ENCODE measurements at regions not wholly inside any gene's neighbourhood (a gene's known extent, or its start where the extent isn't known, plus 50 kb on each side); places are given as distances from the start of the nearest gene placed in this dataset.

DNA sequence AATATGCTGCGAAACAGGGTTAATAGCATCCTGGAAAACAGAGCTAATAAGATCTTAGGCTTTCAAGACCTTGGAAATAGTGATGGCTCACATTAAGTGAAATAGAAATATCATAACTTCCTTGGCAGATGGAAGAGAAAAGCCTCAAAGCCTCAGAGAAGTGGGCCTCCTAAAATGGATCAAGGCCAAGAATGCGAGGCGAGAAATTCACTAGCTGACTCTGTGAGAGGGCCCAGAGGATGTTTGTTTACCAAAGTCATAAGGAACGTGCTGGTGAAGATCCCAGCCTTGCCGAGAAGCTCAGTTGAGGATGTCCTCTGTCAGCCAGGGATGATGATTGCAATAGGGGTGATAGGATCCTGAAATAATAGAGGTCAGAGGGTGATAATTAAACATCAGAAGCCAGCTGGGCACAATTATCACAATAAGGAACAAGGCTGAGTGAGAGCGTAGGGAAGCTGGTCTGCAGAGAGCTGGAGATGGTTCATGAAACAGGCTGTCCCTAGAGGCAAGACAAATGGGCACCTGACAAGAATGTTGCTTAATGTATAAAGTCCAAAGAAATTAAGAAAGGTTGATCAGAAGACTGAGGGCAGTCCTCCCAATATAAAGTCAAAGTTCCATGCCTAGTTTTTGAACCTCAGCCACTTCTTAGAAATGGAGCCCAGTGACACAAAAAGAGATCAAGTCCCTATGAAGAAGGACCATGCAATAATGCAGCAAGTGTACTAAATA, 101.7 kb upstream of the COG2 start:
- POLR2A ChIA-PET (ENCODE audit: unreplicated experiment): no interaction called here
- ATAC-seq (ENCODE audit: low read depth): no peak

More for the DNA sequence above, 101.7 kb upstream of the COG2 start:
- DNase-seq: no peak
- in situ Hi-C loops (cut with MboI; ENCODE audit: low sequenced_read_pairs) (no loop called here), dilution Hi-C loops (cut with HindIII; ENCODE audit: low sequenced_read_pairs, unreplicated experiment) (no loop called here), intact Hi-C loops (cut with micrococcal nuclease) (no loop called here)
- no peak overlapping the region for H2BK5ac ChIP-seq (ENCODE audit: low read depth, low read length, poor library complexity, severe bottlenecking)
- no peak overlapping the region for H3K14ac ChIP-seq (replicated peaks; ENCODE audit: low read depth, low read length)
- no TSS peak for BruUV-seq (replicated peaks)
- H2BK120ac ChIP-seq (ENCODE audit: low read depth, low read length): no peak overlapping the region
- TF ChIP-seq, protein P1, sequence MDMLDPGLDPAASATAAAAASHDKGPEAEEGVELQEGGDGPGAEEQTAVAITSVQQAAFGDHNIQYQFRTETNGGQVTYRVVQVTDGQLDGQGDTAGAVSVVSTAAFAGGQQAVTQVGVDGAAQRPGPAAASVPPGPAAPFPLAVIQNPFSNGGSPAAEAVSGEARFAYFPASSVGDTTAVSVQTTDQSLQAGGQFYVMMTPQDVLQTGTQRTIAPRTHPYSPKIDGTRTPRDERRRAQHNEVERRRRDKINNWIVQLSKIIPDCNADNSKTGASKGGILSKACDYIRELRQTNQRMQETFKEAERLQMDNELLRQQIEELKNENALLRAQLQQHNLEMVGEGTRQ (IDR thresholded peaks at IDR 0.05; ENCODE audit: low read depth, low read length): no peak
- no peak for TF ChIP-seq MAZ (IDR thresholded peaks at IDR 0.05; ENCODE audit: borderline replicate concordance, low read depth, low read length)
- no peak for TF ChIP-seq FOS (IDR thresholded peaks at IDR 0.05; ENCODE audit: low read depth, low read length)
- TF ChIP-seq, protein P2, sequence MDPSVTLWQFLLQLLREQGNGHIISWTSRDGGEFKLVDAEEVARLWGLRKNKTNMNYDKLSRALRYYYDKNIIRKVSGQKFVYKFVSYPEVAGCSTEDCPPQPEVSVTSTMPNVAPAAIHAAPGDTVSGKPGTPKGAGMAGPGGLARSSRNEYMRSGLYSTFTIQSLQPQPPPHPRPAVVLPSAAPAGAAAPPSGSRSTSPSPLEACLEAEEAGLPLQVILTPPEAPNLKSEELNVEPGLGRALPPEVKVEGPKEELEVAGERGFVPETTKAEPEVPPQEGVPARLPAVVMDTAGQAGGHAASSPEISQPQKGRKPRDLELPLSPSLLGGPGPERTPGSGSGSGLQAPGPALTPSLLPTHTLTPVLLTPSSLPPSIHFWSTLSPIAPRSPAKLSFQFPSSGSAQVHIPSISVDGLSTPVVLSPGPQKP (IDR thresholded peaks at IDR 0.05; ENCODE audit: borderline replicate concordance, low read depth, low read length): no peak
- no peak for TF ChIP-seq MXI1 (IDR thresholded peaks at IDR 0.05; ENCODE audit: borderline replicate concordance, low read depth, low read length)
- no peak for TF ChIP-seq SMC3 (IDR thresholded peaks at IDR 0.05; ENCODE audit: low read depth, low read length)
- TF ChIP-seq POLR2A (IDR thresholded peaks at IDR 0.05; ENCODE audit: low read depth, low read length): no peak
- no peak for TF ChIP-seq CEBPB (IDR thresholded peaks at IDR 0.05; ENCODE audit: low read depth, low read length)
- TF ChIP-seq RCOR1 (IDR thresholded peaks at IDR 0.05; ENCODE audit: insufficient replicate concordance, low read length): no peak
- no peak for TF ChIP-seq BHLHE40 (IDR thresholded peaks at IDR 0.05; ENCODE audit: low read depth, low read length)
- TF ChIP-seq NFE2L2 (IDR thresholded peaks at IDR 0.05; ENCODE audit: low read depth, low read length): no peak
- no peak for TF ChIP-seq RFX5 (IDR thresholded peaks at IDR 0.05; ENCODE audit: low read depth, low read length)
- TF ChIP-seq MAFK (IDR thresholded peaks at IDR 0.05; ENCODE audit: low read depth, low read length): no peak
- no peak for TF ChIP-seq CHD1 (IDR thresholded peaks at IDR 0.05; ENCODE audit: low read depth, low read length)
- no peak for TF ChIP-seq RAD21 (IDR thresholded peaks at IDR 0.05; ENCODE audit: low read length)
- TF ChIP-seq, protein P3, sequence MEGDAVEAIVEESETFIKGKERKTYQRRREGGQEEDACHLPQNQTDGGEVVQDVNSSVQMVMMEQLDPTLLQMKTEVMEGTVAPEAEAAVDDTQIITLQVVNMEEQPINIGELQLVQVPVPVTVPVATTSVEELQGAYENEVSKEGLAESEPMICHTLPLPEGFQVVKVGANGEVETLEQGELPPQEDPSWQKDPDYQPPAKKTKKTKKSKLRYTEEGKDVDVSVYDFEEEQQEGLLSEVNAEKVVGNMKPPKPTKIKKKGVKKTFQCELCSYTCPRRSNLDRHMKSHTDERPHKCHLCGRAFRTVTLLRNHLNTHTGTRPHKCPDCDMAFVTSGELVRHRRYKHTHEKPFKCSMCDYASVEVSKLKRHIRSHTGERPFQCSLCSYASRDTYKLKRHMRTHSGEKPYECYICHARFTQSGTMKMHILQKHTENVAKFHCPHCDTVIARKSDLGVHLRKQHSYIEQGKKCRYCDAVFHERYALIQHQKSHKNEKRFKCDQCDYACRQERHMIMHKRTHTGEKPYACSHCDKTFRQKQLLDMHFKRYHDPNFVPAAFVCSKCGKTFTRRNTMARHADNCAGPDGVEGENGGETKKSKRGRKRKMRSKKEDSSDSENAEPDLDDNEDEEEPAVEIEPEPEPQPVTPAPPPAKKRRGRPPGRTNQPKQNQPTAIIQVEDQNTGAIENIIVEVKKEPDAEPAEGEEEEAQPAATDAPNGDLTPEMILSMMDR (conservative IDR thresholded peaks at IDR 0.05; ENCODE audit: low read depth, low read length): no peak
- WGBS, 2 experiments (ENCODE audit: extremely low coverage in 2 of 2, insufficient read length in 1 of 2): 2% methylated on average over 6 of the region's 6 CpGs; no CpG with 5 or more reads in 1 of the 2 experiments
- H3K79me1 ChIP-seq (ENCODE audit: low read depth in 1 of 2, low read length in 2 of 2): no peaks in the 10 kb centered on the region
- H3K9me1 ChIP-seq (ENCODE audit: insufficient read depth, low read length): no peaks in the 10 kb centered on the region
- H2AFZ ChIP-seq (replicated peaks; ENCODE audit: low read length, poor library complexity): no peak overlapping the region
- no peak overlapping the region for H4K5ac ChIP-seq (ENCODE audit: low read depth, low read length)
- no peak overlapping the region for H3K4me2 ChIP-seq (ENCODE audit: low read depth, low read length)
- H2AK5ac ChIP-seq (ENCODE audit: low read depth, low read length): no peak overlapping the region
- H3K4me1 ChIP-seq (ENCODE audit: control insufficient read depth, insufficient read depth, low read length): no peaks in the 10 kb centered on the region
- H4K8ac ChIP-seq (ENCODE audit: low read depth in 2 of 2, low read length in 2 of 2): no peak overlapping the region
- H3K9ac ChIP-seq (ENCODE audit: low read depth, low read length): no peak overlapping the region
- no peaks in the 10 kb centered on the region for H3K27me3 ChIP-seq (ENCODE audit: control insufficient read depth, insufficient read depth, low read length)
- no peak overlapping the region for H3K4ac ChIP-seq (ENCODE audit: low read depth, low read length)
- CTCF ChIA-PET: no interaction called here
- no peak overlapping the region for H2BK20ac ChIP-seq (ENCODE audit: low read depth, low read length)
- H3K36me3 ChIP-seq (ENCODE audit: control insufficient read depth, insufficient read depth, low read length): no peaks in the 10 kb centered on the region
- peaks cover 3% of the 10 kb centered on the region; the same call in 1 of the 2 replicates for H3K9me3 ChIP-seq (ENCODE audit: control insufficient read depth, insufficient read depth, low read length)
- H3K56ac ChIP-seq (ENCODE audit: extremely low read depth, insufficient read depth, low read length): no peak overlapping the region
- no peak overlapping the region for H4K91ac ChIP-seq (ENCODE audit: insufficient read depth, low read depth, low read length)
- no peak overlapping the region for H3K27ac ChIP-seq (ENCODE audit: insufficient read depth, low read length)
- no peak overlapping the region for H3K18ac ChIP-seq (ENCODE audit: low read depth, low read length)
- H3K23ac ChIP-seq (ENCODE audit: low read depth, low read length): no peak overlapping the region
- no peak overlapping the region for H3K4me3 ChIP-seq (ENCODE audit: insufficient read depth, low read depth, low read length)
- no peak overlapping the region for H2AK9ac ChIP-seq (replicated peaks; ENCODE audit: low read depth, low read length, poor library complexity)
- H4K20me1 ChIP-seq (ENCODE audit: insufficient read depth, low read length): no peaks in the 10 kb centered on the region
- no peak overlapping the region for H2BK15ac ChIP-seq (ENCODE audit: low read depth, low read length)
